GM12873 (cell line): ENCODE measurements at regions not wholly inside any gene's neighbourhood (a gene's known extent, or its start where the extent isn't known, plus 50 kb on each side); places are given as distances from the start of the nearest gene placed in this dataset.

ENCODE experiments used
- TF ChIP-seq, protein P1 (sequence below): IDR thresholded peaks from 2 replicates; pipeline ENCODE4 v1.5.1; 2012; ENCODE audit warnings: low read depth, mild to moderate bottlenecking, moderate library complexity, low read length, control low read depth; ENCODE audit not compliant: insufficient read depth; ENCODE audit errors: missing control alignments

DNA sequence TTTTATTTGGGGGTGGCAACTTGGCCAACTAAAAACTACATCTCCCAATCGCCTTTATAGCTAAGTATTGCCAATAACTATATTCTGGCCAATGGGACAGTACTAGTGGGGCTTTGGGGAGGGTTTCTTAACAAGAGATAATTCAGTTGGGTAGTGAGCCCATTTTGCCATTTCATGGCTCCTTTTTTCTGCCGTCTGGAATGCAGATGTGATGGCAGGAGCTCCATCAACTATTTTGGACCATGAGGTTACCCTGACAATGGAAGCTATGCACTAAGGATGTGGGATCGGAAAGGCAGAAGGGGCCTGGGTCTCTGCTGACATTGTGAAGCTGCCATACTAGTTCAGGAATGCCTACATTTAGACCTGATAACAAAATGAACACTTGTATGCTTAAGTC lies 67.0 kb upstream of the FOXC1 start:
- TF ChIP-seq, protein P1, sequence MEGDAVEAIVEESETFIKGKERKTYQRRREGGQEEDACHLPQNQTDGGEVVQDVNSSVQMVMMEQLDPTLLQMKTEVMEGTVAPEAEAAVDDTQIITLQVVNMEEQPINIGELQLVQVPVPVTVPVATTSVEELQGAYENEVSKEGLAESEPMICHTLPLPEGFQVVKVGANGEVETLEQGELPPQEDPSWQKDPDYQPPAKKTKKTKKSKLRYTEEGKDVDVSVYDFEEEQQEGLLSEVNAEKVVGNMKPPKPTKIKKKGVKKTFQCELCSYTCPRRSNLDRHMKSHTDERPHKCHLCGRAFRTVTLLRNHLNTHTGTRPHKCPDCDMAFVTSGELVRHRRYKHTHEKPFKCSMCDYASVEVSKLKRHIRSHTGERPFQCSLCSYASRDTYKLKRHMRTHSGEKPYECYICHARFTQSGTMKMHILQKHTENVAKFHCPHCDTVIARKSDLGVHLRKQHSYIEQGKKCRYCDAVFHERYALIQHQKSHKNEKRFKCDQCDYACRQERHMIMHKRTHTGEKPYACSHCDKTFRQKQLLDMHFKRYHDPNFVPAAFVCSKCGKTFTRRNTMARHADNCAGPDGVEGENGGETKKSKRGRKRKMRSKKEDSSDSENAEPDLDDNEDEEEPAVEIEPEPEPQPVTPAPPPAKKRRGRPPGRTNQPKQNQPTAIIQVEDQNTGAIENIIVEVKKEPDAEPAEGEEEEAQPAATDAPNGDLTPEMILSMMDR = no peak

DNA sequence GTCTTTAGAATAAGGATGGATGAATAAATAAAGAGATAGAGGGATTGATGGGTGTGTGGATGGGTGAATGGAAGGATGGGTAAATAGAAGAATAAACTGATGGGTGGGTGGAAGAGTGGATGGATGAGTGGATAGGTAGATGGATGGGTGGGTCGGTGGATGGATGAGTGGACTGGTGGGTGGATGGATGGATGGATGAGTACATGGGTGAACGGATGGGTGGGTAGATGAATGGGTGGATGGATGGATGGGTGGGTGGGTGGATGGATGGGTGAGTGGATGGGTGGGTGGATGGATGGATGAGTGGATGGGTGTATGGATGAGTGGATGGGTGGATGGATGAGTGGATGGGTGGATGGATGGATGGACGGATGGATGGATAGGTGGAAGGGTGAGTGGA lies 65.7 kb upstream of the FOXC1 start:
- TF ChIP-seq, protein P1 = no peak

DNA sequence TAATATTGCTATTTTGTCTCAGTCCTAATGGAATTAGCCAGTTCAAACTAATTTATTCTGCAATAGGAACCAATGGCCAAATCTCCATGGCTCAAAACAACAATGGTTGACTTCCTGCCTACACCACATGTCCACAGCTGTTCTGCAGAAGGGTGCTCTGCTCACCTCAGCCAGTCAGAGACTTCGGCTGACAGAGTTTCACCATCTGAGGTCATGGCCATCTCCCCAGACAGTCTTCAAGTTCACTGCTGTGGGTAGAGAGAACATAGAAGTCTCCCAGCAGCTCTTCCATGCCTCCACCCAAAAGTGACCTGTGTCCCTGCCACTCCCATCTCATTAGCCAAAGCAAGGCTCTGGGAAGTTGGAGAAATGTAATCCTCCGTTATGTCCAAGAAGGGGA lies 65.1 kb upstream of the FOXC1 start:
- TF ChIP-seq, protein P1 = no peak

DNA sequence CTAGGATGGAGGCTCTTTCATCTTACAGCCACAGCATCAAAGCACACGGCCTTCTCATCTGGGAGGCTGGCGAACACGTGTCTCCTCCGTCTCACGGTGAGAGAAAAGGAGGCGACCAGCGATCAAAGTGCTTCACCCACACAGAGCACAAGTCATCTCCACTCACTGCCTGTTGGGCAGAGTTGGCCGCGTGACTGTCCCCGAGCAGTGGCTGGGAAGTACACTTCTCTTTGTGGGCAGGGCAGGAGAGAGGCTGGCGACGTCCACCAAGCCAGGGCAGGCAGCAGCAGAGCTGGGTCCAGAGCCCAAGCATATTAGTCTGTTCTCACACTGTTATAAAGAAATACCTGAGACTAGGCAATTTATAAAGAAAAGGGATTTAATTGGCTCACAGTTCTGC lies 64.1 kb upstream of the FOXC1 start:
- TF ChIP-seq, protein P1 = no peak

DNA sequence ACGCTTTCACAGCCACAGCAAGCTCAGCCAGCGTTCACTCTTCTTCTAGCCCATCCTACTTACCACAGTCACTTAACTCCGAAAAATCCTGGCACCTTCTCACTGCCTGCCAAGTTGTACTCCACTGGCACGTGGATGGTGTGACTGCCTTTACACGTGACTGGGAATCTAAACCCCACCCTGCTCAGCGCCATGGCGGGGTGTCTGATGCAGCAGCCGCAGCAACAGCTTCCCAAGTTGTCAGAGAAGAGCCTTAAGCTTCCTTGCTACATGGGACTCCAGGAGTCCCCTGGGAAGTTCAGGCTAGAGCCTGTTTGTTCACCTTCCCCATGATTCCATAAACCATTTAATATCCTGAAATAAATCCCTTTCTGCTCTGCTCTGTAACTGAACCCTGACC lies 61.9 kb upstream of the FOXC1 start:
- TF ChIP-seq, protein P1 = no peak

DNA sequence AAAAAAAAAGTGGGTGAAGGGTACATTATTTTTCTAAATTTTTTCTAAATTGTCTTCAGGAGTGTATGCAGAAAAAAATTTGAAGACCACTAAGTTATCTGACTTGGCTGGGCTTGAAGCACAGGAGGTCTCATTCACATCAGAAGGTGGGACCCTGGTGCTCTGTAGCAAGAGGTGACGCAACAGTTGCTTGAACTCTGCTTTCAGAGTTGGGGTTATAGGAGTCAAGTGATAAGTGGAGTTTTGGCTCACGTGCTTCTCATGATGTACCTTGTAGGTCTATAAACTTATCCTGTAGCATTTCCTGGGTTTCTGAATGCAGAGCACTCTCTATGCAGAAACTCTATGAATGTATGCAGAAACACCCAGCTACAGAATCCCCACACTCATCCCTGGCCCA lies 58.5 kb upstream of the FOXC1 start:
- TF ChIP-seq, protein P1 = no peak

DNA sequence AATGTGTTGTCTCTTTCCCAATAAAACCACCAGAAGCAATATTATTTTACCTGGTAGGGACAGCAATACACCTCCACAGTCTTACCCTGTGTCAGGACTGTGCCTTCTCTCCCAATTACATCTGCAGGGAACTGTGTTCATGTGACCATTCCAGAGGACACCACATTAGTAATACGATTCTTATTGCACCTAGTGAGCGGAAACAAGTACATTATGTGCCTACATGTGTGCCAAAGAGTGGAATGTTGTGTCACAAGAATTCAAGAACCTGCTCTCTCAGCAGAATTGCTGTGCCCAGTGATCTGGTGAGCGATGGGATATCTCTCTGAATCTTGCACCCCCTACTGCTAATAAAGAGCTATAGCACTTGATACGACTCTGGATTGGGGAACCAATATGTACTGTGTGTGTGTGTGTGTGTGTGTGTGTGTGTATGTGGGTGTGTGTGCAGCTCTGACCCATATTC lies 57.4 kb upstream of the FOXC1 start:
- TF ChIP-seq, protein P1 = peak; percentile 63
